ENCODE measurements at regions not wholly inside any gene's neighbourhood (a gene's known extent, or its start where the extent isn't known, plus 50 kb on each side); places are given as distances from the start of the nearest gene placed in this dataset.

GRCh38 chr5:167020418-167020817 is 1271.0 kb upstream of the WWC1 start:
- Mint-ChIP-seq H3K36me3 (no peaks in the 10 kb centered on the region), H3K9me3 (no peaks in the 10 kb centered on the region), H3K4me1 (peaks cover 3% of the 10 kb centered on the region; the same call in 1 of the 2 replicates), H3K4me3 (no peak overlapping the region), H3K27me3 (ENCODE audit: low read depth) (no peaks in the 10 kb centered on the region), H3K27ac (no peak overlapping the region)
- TF ChIP-seq, protein P1, sequence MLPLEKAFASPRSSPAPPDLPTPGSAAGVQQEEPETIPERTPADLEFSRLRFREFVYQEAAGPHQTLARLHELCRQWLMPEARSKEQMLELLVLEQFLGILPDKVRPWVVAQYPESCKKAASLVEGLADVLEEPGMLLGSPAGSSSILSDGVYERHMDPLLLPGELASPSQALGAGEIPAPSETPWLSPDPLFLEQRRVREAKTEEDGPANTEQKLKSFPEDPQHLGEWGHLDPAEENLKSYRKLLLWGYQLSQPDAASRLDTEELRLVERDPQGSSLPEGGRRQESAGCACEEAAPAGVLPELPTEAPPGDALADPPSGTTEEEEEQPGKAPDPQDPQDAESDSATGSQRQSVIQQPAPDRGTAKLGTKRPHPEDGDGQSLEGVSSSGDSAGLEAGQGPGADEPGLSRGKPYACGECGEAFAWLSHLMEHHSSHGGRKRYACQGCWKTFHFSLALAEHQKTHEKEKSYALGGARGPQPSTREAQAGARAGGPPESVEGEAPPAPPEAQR (CRISPR knock-in tag; IDR thresholded peaks at IDR 0.05) = no peak
- TF ChIP-seq ZNF281 (CRISPR knock-in tag; IDR thresholded peaks at IDR 0.05) (no peak), GRHL2 (CRISPR knock-in tag; IDR thresholded peaks at IDR 0.05; ENCODE audit: insufficient replicate concordance, severe bottlenecking) (no peak), RORB (CRISPR knock-in tag; IDR thresholded peaks at IDR 0.05) (no peak), SMAD3 (CRISPR knock-in tag; IDR thresholded peaks at IDR 0.05; ENCODE audit: borderline replicate concordance) (no peak), NFATC4 (CRISPR knock-in tag; IDR thresholded peaks at IDR 0.05) (no peak)
- POLR2A ChIA-PET = no interaction called here
- CTCF ChIA-PET = interaction anchor here (1.7 kb wide), 1 partner anchor 10 kb away, joined by 6 read pairs; no protein-coding TSS in a partner anchor
- no peak for DNase-seq (ENCODE audit: low spot score)
- ATAC-seq = no peak

GRCh38 chr5:167029488-167029887 is 1262.0 kb upstream of the WWC1 start:
- Mint-ChIP-seq H3K27ac (no peak overlapping the region), H3K27me3 (ENCODE audit: low read depth) (no peaks in the 10 kb centered on the region), H3K4me1 (peaks cover 12% of the 10 kb centered on the region), H3K36me3 (no peaks in the 10 kb centered on the region), H3K4me3 (no peak overlapping the region), H3K9me3 (no peaks in the 10 kb centered on the region)
- CTCF ChIA-PET = interaction anchor here (1.5 kb wide), 1 partner anchor 536 kb away, joined by 11 read pairs; no protein-coding TSS in a partner anchor
- no peak for ATAC-seq
- POLR2A ChIA-PET = no interaction called here
- TF ChIP-seq, protein P2, sequence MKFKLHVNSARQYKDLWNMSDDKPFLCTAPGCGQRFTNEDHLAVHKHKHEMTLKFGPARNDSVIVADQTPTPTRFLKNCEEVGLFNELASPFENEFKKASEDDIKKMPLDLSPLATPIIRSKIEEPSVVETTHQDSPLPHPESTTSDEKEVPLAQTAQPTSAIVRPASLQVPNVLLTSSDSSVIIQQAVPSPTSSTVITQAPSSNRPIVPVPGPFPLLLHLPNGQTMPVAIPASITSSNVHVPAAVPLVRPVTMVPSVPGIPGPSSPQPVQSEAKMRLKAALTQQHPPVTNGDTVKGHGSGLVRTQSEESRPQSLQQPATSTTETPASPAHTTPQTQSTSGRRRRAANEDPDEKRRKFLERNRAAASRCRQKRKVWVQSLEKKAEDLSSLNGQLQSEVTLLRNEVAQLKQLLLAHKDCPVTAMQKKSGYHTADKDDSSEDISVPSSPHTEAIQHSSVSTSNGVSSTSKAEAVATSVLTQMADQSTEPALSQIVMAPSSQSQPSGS (CRISPR knock-in tag; IDR thresholded peaks at IDR 0.05; ENCODE audit: borderline replicate concordance, low read depth) = no peak
- no peak for DNase-seq (ENCODE audit: low spot score)

GRCh38 chr5:167030500-167031120 is 1260.8 kb upstream of the WWC1 start:
- CTCF ChIA-PET = interaction anchor here (0.6 to 1.8 kb wide), 40 partner anchors 9 to 1017 kb away, joined by 3 to 17 read pairs (median 4); partner anchors contain the start of gene TENM2
- Mint-ChIP-seq H3K36me3 (no peaks in the 10 kb centered on the region), H3K4me3 (no peak overlapping the region; the same call in 1 of the 2 replicates), H3K27me3 (ENCODE audit: low read depth) (no peaks in the 10 kb centered on the region), H3K9me3 (no peaks in the 10 kb centered on the region), H3K27ac (no peak overlapping the region; the same call in 1 of the 2 replicates), H3K4me1 (peaks cover 12% of the 10 kb centered on the region)
- DNase-seq (ENCODE audit: low spot score) (peak; percentile 82), ATAC-seq (peak; percentile 98)
- POLR2A ChIA-PET = no interaction called here
- TF ChIP-seq, protein P1 (CRISPR knock-in tag; IDR thresholded peaks at IDR 0.05) = 0 out of 2 replicates have a peak, but pooled peaks have one; percentile 34
- TF ChIP-seq, protein P3, sequence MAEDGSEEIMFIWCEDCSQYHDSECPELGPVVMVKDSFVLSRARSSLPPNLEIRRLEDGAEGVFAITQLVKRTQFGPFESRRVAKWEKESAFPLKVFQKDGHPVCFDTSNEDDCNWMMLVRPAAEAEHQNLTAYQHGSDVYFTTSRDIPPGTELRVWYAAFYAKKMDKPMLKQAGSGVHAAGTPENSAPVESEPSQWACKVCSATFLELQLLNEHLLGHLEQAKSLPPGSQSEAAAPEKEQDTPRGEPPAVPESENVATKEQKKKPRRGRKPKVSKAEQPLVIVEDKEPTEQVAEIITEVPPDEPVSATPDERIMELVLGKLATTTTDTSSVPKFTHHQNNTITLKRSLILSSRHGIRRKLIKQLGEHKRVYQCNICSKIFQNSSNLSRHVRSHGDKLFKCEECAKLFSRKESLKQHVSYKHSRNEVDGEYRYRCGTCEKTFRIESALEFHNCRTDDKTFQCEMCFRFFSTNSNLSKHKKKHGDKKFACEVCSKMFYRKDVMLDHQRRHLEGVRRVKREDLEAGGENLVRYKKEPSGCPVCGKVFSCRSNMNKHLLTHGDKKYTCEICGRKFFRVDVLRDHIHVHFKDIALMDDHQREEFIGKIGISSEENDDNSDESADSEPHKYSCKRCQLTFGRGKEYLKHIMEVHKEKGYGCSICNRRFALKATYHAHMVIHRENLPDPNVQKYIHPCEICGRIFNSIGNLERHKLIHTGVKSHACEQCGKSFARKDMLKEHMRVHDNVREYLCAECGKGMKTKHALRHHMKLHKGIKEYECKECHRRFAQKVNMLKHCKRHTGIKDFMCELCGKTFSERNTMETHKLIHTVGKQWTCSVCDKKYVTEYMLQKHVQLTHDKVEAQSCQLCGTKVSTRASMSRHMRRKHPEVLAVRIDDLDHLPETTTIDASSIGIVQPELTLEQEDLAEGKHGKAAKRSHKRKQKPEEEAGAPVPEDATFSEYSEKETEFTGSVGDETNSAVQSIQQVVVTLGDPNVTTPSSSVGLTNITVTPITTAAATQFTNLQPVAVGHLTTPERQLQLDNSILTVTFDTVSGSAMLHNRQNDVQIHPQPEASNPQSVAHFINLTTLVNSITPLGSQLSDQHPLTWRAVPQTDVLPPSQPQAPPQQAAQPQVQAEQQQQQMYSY (CRISPR knock-in tag; IDR thresholded peaks at IDR 0.05) = no peak
- TF ChIP-seq ZNF423 (CRISPR knock-in tag; IDR thresholded peaks at IDR 0.05) (no peak), OVOL2 (CRISPR knock-in tag; IDR thresholded peaks at IDR 0.05; ENCODE audit: borderline replicate concordance) (no peak), ZNF281 (CRISPR knock-in tag; IDR thresholded peaks at IDR 0.05) (no peak), ESRRA (CRISPR knock-in tag; IDR thresholded peaks at IDR 0.05; ENCODE audit: borderline replicate concordance) (no peak), TEAD1 (CRISPR knock-in tag; IDR thresholded peaks at IDR 0.05) (no peak), CTCF (IDR thresholded peaks at IDR 0.05) (peak; percentile 76; the same call in 1 of the 2 replicates), KAT7 (CRISPR knock-in tag; IDR thresholded peaks at IDR 0.05; ENCODE audit: borderline replicate concordance) (no peak)
